Keratinocyte (primary cell): ENCODE measurements at regions not wholly inside any gene's neighbourhood (a gene's known extent, or its start where the extent isn't known, plus 50 kb on each side); places are given as distances from the start of the nearest gene placed in this dataset.

Source experiments
- DNase-seq: peaks from one replicate; pipeline ENCODE4 v3.0.0-alpha.2; 2011; ENCODE audit warnings: low read depth, missing footprints, low spot score
- FAIRE-seq: peaks from 2 replicates; lab custom pipeline; 2011; peaks lifted over from hg19 to GRCh38; lab: Jason Lieb, UNC
- H2AFZ ChIP-seq: 2 replicates; pipeline ENCODE4 v1.6.0; 2012; ENCODE audit warnings: low read length, control low read depth, inconsistent platforms; ENCODE audit not compliant: control insufficient read depth
- H3K27ac ChIP-seq: 2 replicates; pipeline ENCODE4 v1.5.1; 2011; ENCODE audit warnings: low read length; ENCODE audit not compliant: control insufficient read depth, insufficient read depth
- H3K27me3 ChIP-seq: 3 replicates; pipeline ENCODE4 v1.6.0; 2011; ENCODE audit warnings: low read length; ENCODE audit not compliant: control insufficient read depth, insufficient read depth; ENCODE audit errors: extremely low read depth
- H3K36me3 ChIP-seq, 2 experiments: 2 replicates in 1 of 2; 3 replicates in 1 of 2; pipeline ENCODE4 v1.5.1; 2011; ENCODE audit warnings: low read length in 2 of 2, mild to moderate bottlenecking in 1 of 2; ENCODE audit not compliant: control insufficient read depth in 2 of 2, insufficient read depth in 2 of 2; ENCODE audit errors: extremely low read depth in 1 of 2
- H3K4me1 ChIP-seq: 3 replicates; pipeline ENCODE4 v1.5.1; 2011; ENCODE audit warnings: low read length; ENCODE audit not compliant: control insufficient read depth, insufficient read depth; ENCODE audit errors: extremely low read depth
- H3K4me2 ChIP-seq: 3 replicates; pipeline ENCODE4 v1.6.0; 2011; ENCODE audit warnings: low read depth, low read length; ENCODE audit not compliant: control insufficient read depth, insufficient read depth; ENCODE audit errors: extremely low read depth
- H3K4me3 ChIP-seq, 3 experiments: fragments of 200-600 bp in 1 of 3; sonication (generic) in 1 of 3; 2 replicates in 2 of 3; 3 replicates in 1 of 3; pipeline ENCODE4 v1.5.1; 2011 to 2016; ENCODE audit warnings: low read length in 3 of 3, mild to moderate bottlenecking in 3 of 3, control low read depth in 2 of 3, inconsistent platforms in 1 of 3, low read depth in 1 of 3, mixed read lengths in 1 of 3, mixed run types in 1 of 3, moderate library complexity in 1 of 3; ENCODE audit not compliant: control insufficient read depth in 2 of 3, insufficient read depth in 2 of 3; ENCODE audit errors: extremely low read depth in 1 of 3
- H3K79me2 ChIP-seq: 2 replicates; pipeline ENCODE4 v1.6.0; 2012; ENCODE audit warnings: low read length; ENCODE audit not compliant: control insufficient read depth, insufficient read depth
- H3K9ac ChIP-seq: 3 replicates; pipeline ENCODE4 v1.6.0; 2011; ENCODE audit warnings: low read length; ENCODE audit not compliant: control insufficient read depth, insufficient read depth; ENCODE audit errors: extremely low read depth
- H3K9me1 ChIP-seq: 3 replicates; pipeline ENCODE4 v1.6.0; 2011; ENCODE audit warnings: low read length; ENCODE audit not compliant: control insufficient read depth, insufficient read depth; ENCODE audit errors: extremely low read depth
- H3K9me3 ChIP-seq: 2 replicates; pipeline ENCODE4 v1.5.1; 2012; ENCODE audit warnings: low read depth, low read length; ENCODE audit not compliant: control insufficient read depth
- H4K20me1 ChIP-seq: 3 replicates; pipeline ENCODE4 v1.6.0; 2011; ENCODE audit warnings: low read length; ENCODE audit not compliant: control insufficient read depth, insufficient read depth; ENCODE audit errors: extremely low read depth
- EZH2 ChIP-seq: IDR thresholded peaks from one replicate; pipeline ENCODE4 v1.6.1; 2012; ENCODE audit warnings: inconsistent platforms, mild to moderate bottlenecking, low read length, moderate library complexity
- dilution Hi-C: fragments of 300-500 bp; cut with MboI; formaldehyde crosslinking; loops from one replicate; pipeline ENCODE4 v1.7.0; 2020; ENCODE audit warnings: low sequenced_read_pairs; ENCODE audit not compliant: extremely low pct_ligation_motif_present
- TF ChIP-seq, protein P1 (sequence below), 3 experiments: IDR thresholded peaks in 1 of 3; conservative IDR thresholded peaks in 1 of 3; optimal IDR thresholded peaks in 1 of 3; 2 replicates in 2 of 3; 3 replicates in 1 of 3; pipeline versions ENCODE3 to v1.5.1; 2011; ENCODE audit warnings: low read length in 3 of 3, mild to moderate bottlenecking in 3 of 3, moderate library complexity in 2 of 3, control low read depth in 1 of 3, inconsistent platforms in 1 of 3; ENCODE audit not compliant: insufficient read depth in 2 of 3; ENCODE audit errors: extremely low read depth in 1 of 3

DNA sequence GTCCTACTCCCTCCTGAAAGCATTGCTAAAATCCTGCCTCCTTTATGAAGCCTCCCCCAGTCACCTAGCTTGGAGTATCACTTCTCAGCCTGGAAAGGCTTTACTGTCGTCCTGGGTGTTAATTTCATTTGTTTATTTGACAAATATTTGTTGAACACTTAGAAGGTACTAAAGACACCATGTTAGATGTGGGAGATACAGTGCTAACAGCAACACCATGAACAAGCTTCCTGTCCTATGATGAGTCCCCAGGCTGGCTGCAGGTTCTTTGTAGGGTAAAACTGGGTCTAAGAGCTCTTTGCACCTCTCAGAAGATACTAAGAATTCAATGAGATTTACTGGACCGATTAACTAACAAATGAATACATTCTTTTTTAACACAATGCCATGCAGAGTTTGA lies 109.2 kb upstream of the TMEM170B start:
- no peak overlapping the region for H3K27ac ChIP-seq
- H3K4me2 ChIP-seq = no peak overlapping the region
- no peak overlapping the region for H2AFZ ChIP-seq
- no peaks in the 10 kb centered on the region for H3K27me3 ChIP-seq
- dilution Hi-C loops = no loop called here
- H4K20me1 ChIP-seq = no peaks in the 10 kb centered on the region
- no peak for TF ChIP-seq EZH2
- TF ChIP-seq, protein P1, sequence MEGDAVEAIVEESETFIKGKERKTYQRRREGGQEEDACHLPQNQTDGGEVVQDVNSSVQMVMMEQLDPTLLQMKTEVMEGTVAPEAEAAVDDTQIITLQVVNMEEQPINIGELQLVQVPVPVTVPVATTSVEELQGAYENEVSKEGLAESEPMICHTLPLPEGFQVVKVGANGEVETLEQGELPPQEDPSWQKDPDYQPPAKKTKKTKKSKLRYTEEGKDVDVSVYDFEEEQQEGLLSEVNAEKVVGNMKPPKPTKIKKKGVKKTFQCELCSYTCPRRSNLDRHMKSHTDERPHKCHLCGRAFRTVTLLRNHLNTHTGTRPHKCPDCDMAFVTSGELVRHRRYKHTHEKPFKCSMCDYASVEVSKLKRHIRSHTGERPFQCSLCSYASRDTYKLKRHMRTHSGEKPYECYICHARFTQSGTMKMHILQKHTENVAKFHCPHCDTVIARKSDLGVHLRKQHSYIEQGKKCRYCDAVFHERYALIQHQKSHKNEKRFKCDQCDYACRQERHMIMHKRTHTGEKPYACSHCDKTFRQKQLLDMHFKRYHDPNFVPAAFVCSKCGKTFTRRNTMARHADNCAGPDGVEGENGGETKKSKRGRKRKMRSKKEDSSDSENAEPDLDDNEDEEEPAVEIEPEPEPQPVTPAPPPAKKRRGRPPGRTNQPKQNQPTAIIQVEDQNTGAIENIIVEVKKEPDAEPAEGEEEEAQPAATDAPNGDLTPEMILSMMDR (optimal IDR thresholded peaks at IDR 0.05 in 1 of 3, IDR thresholded peaks at IDR 0.05 in 1 of 3, conservative IDR thresholded peaks at IDR 0.05 in 1 of 3; ENCODE audit: extremely low read depth in 1 of 3, insufficient read depth in 2 of 3, low read length in 3 of 3) = no peak
- DNase-seq = no peak
- no peak for FAIRE-seq
- no peaks in the 10 kb centered on the region for H3K79me2 ChIP-seq
- H3K4me1 ChIP-seq = peaks cover 14% of the 10 kb centered on the region
- H3K36me3 ChIP-seq = no peaks in the 10 kb centered on the region
- H3K9me3 ChIP-seq = no peaks in the 10 kb centered on the region
- H3K9ac ChIP-seq = no peak overlapping the region
- H3K9me1 ChIP-seq = no peaks in the 10 kb centered on the region
- no peak overlapping the region for H3K4me3 ChIP-seq

DNA sequence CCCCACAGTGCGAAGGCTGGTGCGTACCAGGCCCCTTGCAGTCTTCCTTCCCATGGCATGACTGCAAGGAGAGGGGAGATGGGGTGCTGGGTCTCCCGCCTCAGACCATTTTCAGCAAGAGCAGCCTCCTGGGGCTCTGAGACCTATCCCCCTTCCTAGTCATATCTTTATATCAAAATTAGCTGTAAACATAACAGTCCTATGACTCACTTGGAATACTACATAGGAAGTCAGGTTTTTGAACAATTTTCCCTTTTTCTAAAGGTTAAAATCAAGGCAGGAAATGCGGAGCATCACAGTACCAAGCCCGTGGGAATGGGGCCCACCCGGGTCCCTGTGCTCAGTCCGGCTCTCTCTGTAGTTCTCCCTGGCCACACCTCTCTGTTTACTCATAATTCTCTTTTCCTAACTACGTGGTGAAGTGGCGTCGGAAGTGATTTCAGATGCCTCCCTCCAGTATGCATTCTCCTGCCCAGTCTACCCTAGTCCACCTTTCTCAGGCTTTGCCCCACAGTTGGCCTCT lies 109.8 kb upstream of the TMEM170B start:
- H2AFZ ChIP-seq = no peak overlapping the region
- H3K4me1 ChIP-seq = peaks cover 10% of the 10 kb centered on the region
- FAIRE-seq = no peak
- dilution Hi-C loops = no loop called here
- H3K27me3 ChIP-seq = no peaks in the 10 kb centered on the region
- TF ChIP-seq, protein P1 (optimal IDR thresholded peaks at IDR 0.05 in 1 of 3, IDR thresholded peaks at IDR 0.05 in 1 of 3, conservative IDR thresholded peaks at IDR 0.05 in 1 of 3; ENCODE audit: extremely low read depth in 1 of 3, insufficient read depth in 2 of 3, low read length in 3 of 3) = no peak
- TF ChIP-seq EZH2 = no peak
- no peaks in the 10 kb centered on the region for H3K36me3 ChIP-seq
- H4K20me1 ChIP-seq = no peaks in the 10 kb centered on the region
- no peak overlapping the region for H3K27ac ChIP-seq
- no peaks in the 10 kb centered on the region for H3K9me3 ChIP-seq
- no peaks in the 10 kb centered on the region for H3K79me2 ChIP-seq
- no peak for DNase-seq
- no peak overlapping the region for H3K9ac ChIP-seq
- no peaks in the 10 kb centered on the region for H3K9me1 ChIP-seq
- H3K4me2 ChIP-seq = no peak overlapping the region
- H3K4me3 ChIP-seq = no peak overlapping the region
